Stimulated activated CD4-positive, alpha-beta T cell treated with anti-CD3 and anti-CD28 coated beads, Interleukin-2, amount 100 ng/mL, for 4 hours (primary cell): ENCODE measurements at regions not wholly inside any gene's neighbourhood (a gene's known extent, or its start where the extent isn't known, plus 50 kb on each side); places are given as distances from the start of the nearest gene placed in this dataset.
"Not testable (repeated sequence)": the region's sequence is repeated elsewhere in the genome, so short reads cannot be mapped to it uniquely, and the experiment has no call there.

ENCODE experiments used
- DNase-seq: peaks from one replicate; pipeline ENCODE4 v3.0.0-alpha.2; 2020; ENCODE audit warnings: low read depth

DNA sequence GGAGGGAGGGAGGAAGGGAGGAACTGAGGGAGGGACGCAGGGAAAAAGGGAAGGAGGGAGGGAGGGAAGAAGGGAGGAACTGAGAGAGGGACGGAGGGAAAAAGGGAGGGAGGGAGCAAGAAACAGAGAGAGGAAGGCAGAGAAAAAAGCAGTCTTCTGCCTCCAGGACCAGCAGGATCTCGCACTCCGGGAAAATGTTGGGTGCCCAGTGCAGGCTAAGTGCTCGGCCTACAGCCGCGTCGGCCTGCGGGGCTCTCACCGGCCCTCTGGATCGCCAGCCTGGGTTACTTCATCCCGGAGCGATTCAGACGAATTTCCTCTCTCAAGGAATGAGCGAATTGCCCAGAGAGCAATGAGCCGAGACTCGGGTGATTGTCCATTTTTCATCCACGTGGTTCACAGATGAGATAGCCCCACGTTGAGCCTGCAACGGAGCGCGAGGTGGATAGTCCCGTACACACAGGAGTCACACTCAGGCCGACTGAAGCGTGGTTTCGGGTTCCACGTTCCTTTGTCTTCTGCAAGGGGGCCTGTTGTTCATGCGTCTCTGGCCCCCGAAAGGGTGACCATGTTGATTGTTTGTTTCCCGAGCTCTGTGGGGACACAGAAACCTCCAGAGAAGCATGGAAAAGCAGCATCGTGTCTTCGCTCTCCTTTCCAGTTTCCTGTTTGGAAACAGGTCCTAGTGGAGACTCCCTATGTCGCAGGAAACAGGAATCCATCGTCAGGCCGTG, 1937.1 kb upstream of the DEFB115 start:
- not testable (repeated sequence) for DNase-seq

GRCh38 chr20:29323631-29324515, 1933.6 kb upstream of the DEFB115 start:
- not testable (repeated sequence) for DNase-seq

- not testable (repeated sequence) for DNase-seq
Observed at GRCh38 chr20:29324516-29325303, 1932.8 kb upstream of the DEFB115 start.

- DNase-seq: no peak
Observed at GRCh38 chr20:29325304-29325640, 1932.2 kb upstream of the DEFB115 start.

DNA sequence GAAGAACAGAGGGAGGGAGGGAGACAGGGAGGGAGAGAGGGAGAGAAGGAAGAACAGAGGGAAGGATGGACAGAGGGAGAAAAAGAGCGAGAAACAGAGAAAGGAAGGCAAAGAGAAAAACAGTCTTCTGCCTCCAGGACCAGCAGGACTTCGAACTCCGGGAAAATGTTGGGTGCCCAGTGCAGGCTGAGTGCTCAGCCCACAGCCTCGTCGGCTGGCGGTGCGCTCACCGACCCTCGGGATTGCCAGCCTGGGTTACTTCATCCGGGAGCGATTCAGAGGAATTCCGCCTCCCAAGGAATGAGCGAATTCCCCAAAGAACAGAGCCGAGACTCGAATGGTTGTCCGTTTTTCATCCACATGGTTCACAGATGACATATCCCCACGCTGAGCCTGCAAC, 1931.7 kb upstream of the DEFB115 start:
- not testable (repeated sequence) for DNase-seq

- DNase-seq: no peak
Observed at GRCh38 chr20:29326376-29327070, 1930.9 kb upstream of the DEFB115 start.

DNA sequence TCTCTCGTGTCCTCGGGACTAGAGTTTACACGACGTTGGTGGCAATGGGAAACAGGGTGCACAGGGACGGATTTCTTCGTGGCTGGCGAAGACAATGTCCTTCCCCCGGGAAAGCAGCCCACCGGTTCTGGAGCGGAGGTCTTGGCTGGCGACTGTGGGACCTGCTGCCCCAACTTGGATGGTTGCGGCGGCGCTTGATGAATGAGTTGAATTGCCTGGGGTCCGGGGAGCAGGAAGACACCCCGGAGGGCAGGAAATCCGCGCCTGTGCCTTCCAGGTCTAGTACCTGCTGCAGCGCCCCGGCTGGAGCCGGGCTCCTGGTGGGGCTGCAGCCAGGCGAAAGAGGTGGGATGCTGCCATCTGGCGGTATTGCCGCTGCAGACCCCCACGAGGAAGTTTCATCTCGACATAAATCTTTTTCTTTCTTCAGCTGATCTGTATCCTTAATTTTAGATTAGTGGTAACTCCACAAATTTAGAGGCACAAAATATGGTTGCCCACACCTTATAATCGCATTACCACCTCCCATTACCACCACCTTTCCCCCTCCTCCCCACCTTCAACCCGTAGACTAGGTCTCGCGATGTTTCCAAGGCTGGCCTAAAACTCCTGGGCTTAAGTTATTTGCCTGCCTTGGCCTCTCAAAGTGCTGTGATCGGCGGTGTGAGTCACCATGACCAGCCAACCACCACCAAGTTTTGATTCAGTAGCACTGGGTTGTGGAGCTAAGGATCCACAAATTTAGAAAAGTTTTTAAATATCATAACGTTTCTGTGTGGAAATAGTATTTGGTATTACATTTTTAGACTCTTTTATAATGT, 1929.7 kb upstream of the DEFB115 start:
- not testable (repeated sequence) for DNase-seq

GRCh38 chr20:29330429-29331115, 1926.9 kb upstream of the DEFB115 start:
- not testable (repeated sequence) for DNase-seq

DNA sequence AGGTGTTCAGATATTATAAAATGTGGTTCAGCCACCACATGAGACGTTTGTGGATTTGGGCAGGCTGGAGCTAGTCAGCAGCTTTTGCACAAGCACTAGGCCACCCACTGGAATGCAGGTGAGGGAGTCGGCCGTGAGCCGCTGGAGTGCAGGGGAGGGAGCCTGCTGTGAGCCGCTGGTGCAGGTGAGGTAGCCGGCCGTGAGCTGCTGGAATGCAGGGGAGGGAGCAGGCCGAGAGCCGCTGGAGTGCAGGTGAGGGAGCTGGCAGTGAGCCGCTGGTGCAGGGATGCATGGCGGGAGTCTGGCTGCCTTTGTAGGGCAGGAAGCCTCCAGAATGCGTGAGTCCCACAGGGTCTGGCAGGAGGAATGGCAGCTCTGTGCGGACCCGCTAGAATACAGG, 1907.6 kb upstream of the DEFB115 start:
- no peak for DNase-seq

DNA sequence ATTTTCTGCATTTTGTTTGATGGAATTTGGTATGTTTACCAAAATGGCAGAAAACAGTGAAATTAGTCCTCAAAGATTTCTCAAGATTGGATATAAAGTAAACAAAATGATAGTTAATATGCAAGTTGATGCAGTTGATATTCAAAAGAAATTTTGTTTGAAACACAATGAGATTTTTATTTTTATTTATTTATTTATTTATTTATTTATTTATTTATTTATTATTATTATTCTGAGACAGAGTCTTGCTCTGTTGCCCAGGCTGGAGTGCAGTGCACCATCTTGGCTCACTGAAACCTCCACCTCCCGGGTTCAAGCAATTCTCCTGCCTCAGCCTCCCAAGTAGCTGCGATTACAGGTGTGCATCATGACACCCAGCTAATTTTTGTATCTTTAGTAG, 1881.5 kb upstream of the DEFB115 start:
- DNase-seq: not testable (repeated sequence)

- DNase-seq: not testable (repeated sequence)
Observed at GRCh38 chr20:29392853-29393252, 1864.6 kb upstream of the DEFB115 start.

- DNase-seq: no peak
Observed at GRCh38 chr20:29408034-29408695, 1849.3 kb upstream of the DEFB115 start.

- DNase-seq: not testable (repeated sequence)
Observed at GRCh38 chr20:29408707-29409106, 1848.8 kb upstream of the DEFB115 start.

GRCh38 chr20:29409160-29409689, 1848.2 kb upstream of the DEFB115 start:
- not testable (repeated sequence) for DNase-seq

- DNase-seq: no peak
Observed at GRCh38 chr20:29409833-29410805, 1847.3 kb upstream of the DEFB115 start.

- DNase-seq: no peak
Observed at GRCh38 chr20:29410806-29411457, 1846.5 kb upstream of the DEFB115 start.

DNA sequence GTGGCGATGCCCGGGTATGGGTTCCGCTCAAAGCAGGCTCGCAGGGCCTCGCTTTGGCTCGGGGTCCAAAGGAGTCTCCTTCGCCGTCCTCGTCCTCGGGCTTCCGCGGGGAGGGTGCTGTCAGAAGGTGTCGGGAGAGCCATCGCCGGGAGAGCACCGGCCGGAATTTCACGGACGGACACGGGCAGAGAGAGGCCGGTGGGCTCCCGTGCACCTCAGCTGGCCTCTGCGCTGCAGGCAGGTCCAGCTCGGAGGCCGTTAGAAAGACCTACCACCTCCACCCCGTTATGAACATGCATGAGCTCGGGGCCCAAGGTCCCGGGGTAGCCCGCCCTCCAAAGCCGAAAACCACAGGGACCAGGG, 1846.0 kb upstream of the DEFB115 start:
- not testable (repeated sequence) for DNase-seq

DNA sequence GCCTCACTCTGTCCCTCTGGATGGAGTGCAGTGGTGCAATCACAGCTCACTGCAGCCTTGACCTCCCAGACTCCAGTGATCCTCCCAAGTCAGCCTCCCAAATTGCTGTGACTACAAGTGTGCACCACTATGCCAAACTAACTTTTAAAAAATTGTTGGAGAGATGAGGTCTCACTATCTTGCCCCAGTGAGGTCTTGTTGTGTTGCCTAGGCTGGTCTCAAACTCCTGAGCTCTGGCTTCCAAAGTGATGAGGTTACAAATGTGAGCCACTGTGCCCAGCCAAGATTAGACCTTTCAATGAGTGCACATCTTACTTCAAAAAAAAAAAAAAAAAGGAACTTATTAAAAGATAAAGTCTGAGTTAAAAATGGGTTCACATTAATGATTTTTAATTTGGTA, 1838.1 kb upstream of the DEFB115 start:
- DNase-seq: no peak
